Panc1 (cell line): ENCODE measurements at regions not wholly inside any gene's neighbourhood (a gene's known extent, or its start where the extent isn't known, plus 50 kb on each side); places are given as distances from the start of the nearest gene placed in this dataset.
"Not testable (repeated sequence)": the region's sequence is repeated elsewhere in the genome, so short reads cannot be mapped to it uniquely, and the experiment has no call there.

Experiments
- POLR2AphosphoS5 ChIP-seq: IDR thresholded peaks from 2 replicates; pipeline ENCODE4 v1.6.1; 2012; ENCODE audit warnings: mild to moderate bottlenecking, low read depth, low read length, moderate library complexity
- SIN3A ChIP-seq: IDR thresholded peaks from 2 replicates; pipeline ENCODE4 v1.6.1; 2012; ENCODE audit warnings: low read depth, mild to moderate bottlenecking, low read length, moderate library complexity, borderline replicate concordance; ENCODE audit not compliant: insufficient read depth
- TCF7L2 ChIP-seq: IDR thresholded peaks from 2 replicates; pipeline ENCODE4 v1.6.1; 2011; ENCODE audit warnings: mild to moderate bottlenecking, low read depth, low read length, inconsistent platforms
- TF ChIP-seq, protein P1 (sequence below): fragments of 450-650 bp; IDR thresholded peaks from 2 replicates; pipeline ENCODE4 v1.5.1; 2017; ENCODE audit warnings: mild to moderate bottlenecking
- TF ChIP-seq, protein P2 (sequence below), 2 experiments: IDR thresholded peaks; 2 replicates each; pipeline ENCODE4 v1.6.1; 2011 to 2012; ENCODE audit warnings: low read depth in 2 of 2, control low read depth in 1 of 2, low read length in 1 of 2, mild to moderate bottlenecking in 1 of 2, moderate library complexity in 1 of 2; ENCODE audit not compliant: insufficient read depth in 1 of 2

DNA sequence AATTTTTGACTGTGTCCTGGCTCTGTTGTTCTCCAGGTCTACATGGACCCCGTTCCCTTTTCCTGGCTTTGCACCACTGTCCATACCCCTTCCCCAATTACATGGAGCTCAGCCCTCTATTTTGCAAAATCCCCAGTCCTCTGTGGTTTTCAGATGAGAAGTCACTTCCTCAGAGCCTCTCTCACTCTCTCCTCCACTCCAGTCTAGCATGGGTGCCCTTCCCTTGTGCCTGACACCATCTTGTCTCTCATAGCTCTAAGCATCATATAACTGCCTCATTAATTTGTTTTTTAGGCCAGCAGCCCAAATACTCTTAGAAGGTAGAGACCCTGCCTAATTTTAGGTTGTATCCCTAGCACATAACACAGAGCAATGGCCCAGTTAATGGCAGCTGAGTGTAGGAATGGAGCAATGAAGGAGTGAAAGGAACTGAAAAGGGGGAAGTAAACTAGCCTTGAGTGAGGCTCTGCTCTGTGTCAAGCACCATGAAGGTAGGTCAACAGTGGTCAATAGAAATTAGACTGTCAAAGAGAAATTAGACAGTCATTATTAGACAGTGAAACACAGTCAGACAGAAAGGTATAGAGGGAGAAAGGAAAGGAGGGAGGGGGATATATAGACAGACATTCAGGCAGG, 97.7 kb downstream of the ARHGAP11B start:
- TF ChIP-seq, protein P1, sequence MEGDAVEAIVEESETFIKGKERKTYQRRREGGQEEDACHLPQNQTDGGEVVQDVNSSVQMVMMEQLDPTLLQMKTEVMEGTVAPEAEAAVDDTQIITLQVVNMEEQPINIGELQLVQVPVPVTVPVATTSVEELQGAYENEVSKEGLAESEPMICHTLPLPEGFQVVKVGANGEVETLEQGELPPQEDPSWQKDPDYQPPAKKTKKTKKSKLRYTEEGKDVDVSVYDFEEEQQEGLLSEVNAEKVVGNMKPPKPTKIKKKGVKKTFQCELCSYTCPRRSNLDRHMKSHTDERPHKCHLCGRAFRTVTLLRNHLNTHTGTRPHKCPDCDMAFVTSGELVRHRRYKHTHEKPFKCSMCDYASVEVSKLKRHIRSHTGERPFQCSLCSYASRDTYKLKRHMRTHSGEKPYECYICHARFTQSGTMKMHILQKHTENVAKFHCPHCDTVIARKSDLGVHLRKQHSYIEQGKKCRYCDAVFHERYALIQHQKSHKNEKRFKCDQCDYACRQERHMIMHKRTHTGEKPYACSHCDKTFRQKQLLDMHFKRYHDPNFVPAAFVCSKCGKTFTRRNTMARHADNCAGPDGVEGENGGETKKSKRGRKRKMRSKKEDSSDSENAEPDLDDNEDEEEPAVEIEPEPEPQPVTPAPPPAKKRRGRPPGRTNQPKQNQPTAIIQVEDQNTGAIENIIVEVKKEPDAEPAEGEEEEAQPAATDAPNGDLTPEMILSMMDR = not testable (repeated sequence)
- not testable (repeated sequence) for TF ChIP-seq SIN3A, POLR2AphosphoS5, TCF7L2
- TF ChIP-seq, protein P2, sequence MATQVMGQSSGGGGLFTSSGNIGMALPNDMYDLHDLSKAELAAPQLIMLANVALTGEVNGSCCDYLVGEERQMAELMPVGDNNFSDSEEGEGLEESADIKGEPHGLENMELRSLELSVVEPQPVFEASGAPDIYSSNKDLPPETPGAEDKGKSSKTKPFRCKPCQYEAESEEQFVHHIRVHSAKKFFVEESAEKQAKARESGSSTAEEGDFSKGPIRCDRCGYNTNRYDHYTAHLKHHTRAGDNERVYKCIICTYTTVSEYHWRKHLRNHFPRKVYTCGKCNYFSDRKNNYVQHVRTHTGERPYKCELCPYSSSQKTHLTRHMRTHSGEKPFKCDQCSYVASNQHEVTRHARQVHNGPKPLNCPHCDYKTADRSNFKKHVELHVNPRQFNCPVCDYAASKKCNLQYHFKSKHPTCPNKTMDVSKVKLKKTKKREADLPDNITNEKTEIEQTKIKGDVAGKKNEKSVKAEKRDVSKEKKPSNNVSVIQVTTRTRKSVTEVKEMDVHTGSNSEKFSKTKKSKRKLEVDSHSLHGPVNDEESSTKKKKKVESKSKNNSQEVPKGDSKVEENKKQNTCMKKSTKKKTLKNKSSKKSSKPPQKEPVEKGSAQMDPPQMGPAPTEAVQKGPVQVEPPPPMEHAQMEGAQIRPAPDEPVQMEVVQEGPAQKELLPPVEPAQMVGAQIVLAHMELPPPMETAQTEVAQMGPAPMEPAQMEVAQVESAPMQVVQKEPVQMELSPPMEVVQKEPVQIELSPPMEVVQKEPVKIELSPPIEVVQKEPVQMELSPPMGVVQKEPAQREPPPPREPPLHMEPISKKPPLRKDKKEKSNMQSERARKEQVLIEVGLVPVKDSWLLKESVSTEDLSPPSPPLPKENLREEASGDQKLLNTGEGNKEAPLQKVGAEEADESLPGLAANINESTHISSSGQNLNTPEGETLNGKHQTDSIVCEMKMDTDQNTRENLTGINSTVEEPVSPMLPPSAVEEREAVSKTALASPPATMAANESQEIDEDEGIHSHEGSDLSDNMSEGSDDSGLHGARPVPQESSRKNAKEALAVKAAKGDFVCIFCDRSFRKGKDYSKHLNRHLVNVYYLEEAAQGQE (IDR thresholded peaks at IDR 0.05; ENCODE audit: insufficient read depth in 1 of 2, low read depth in 2 of 2, low read length in 1 of 2) = not testable (repeated sequence)
